ENCODE measurements at regions not wholly inside any gene's neighbourhood (a gene's known extent, or its start where the extent isn't known, plus 50 kb on each side); places are given as distances from the start of the nearest gene placed in this dataset.

GRCh38 chr10:105702211-105702610 is 1061.1 kb downstream of the SORCS3 start:
- H3K9me3 ChIP-seq = no peaks in the 10 kb centered on the region
- H3K4me3 ChIP-seq = no peak overlapping the region
- no peaks in the 10 kb centered on the region for H3K27me3 ChIP-seq
- TF ChIP-seq POLR2A (IDR thresholded peaks at IDR 0.05) (no peak), CTCF (IDR thresholded peaks at IDR 0.05) (no peak), POLR2AphosphoS5 (IDR thresholded peaks at IDR 0.05; ENCODE audit: insufficient read depth in 1 of 2, low read depth in 1 of 2) (no peak)
- H3K36me3 ChIP-seq = no peaks in the 10 kb centered on the region
- intact Hi-C loops (cut with DNase I) = no loop called here
- no peak for DNase-seq (ENCODE audit: extremely low spot score in 2 of 2)
- H3K27ac ChIP-seq = no peak overlapping the region
- H3K4me1 ChIP-seq = no peaks in the 10 kb centered on the region

- H3K36me3 ChIP-seq = no peaks in the 10 kb centered on the region
These were observed 1059.1 kb downstream of the SORCS3 start for GRCh38 chr10:105700218-105700617.

GRCh38 chr10:105699504-105699903 is 1058.4 kb downstream of the SORCS3 start:
- no peaks in the 10 kb centered on the region for H3K36me3 ChIP-seq
- TF ChIP-seq POLR2AphosphoS5 (IDR thresholded peaks at IDR 0.05; ENCODE audit: insufficient read depth in 1 of 2, low read depth in 1 of 2) (no peak), CTCF (IDR thresholded peaks at IDR 0.05) (no peak), POLR2A (IDR thresholded peaks at IDR 0.05) (no peak)
- DNase-seq (ENCODE audit: extremely low spot score in 2 of 2) = no peak
- H3K27me3 ChIP-seq = no peaks in the 10 kb centered on the region
- no peak overlapping the region for H3K4me3 ChIP-seq
- H3K27ac ChIP-seq = no peak overlapping the region
- intact Hi-C loops (cut with DNase I) = no loop called here
- no peaks in the 10 kb centered on the region for H3K9me3 ChIP-seq
- H3K4me1 ChIP-seq = no peaks in the 10 kb centered on the region

More at GRCh38 chr10:105700218-105700617, 1059.1 kb downstream of the SORCS3 start:
- no peaks in the 10 kb centered on the region for H3K9me3 ChIP-seq
- no peaks in the 10 kb centered on the region for H3K4me1 ChIP-seq
- no peak overlapping the region for H3K27ac ChIP-seq
- TF ChIP-seq CTCF (IDR thresholded peaks at IDR 0.05) (no peak), POLR2A (IDR thresholded peaks at IDR 0.05) (no peak), POLR2AphosphoS5 (IDR thresholded peaks at IDR 0.05; ENCODE audit: insufficient read depth in 1 of 2, low read depth in 1 of 2) (no peak)
- no peak overlapping the region for H3K4me3 ChIP-seq
- DNase-seq (ENCODE audit: extremely low spot score in 2 of 2) = no peak
- H3K27me3 ChIP-seq = no peaks in the 10 kb centered on the region
- intact Hi-C loops (cut with DNase I) = no loop called here

- DNase-seq (ENCODE audit: extremely low spot score in 2 of 2) = no peak
- H3K4me3 ChIP-seq = no peak overlapping the region
- no peak overlapping the region for H3K27ac ChIP-seq
- H3K27me3 ChIP-seq = no peaks in the 10 kb centered on the region
- no peaks in the 10 kb centered on the region for H3K9me3 ChIP-seq
- no peaks in the 10 kb centered on the region for H3K4me1 ChIP-seq
- TF ChIP-seq POLR2A (IDR thresholded peaks at IDR 0.05) = no peak
- no peak for TF ChIP-seq POLR2AphosphoS5 (IDR thresholded peaks at IDR 0.05; ENCODE audit: insufficient read depth in 1 of 2, low read depth in 1 of 2)
- TF ChIP-seq CTCF (IDR thresholded peaks at IDR 0.05) = no peak
- intact Hi-C loops (cut with DNase I) = no loop called here
- no peaks in the 10 kb centered on the region for H3K36me3 ChIP-seq
These were observed 1057.5 kb downstream of the SORCS3 start for GRCh38 chr10:105698592-105698991.

- Histone ChIP-seq H3K27ac (no peak overlapping the region), H3K4me3 (no peak overlapping the region), H3K4me1 (no peaks in the 10 kb centered on the region), H3K27me3 (no peaks in the 10 kb centered on the region), H3K36me3 (no peaks in the 10 kb centered on the region), H3K9me3 (no peaks in the 10 kb centered on the region)
- intact Hi-C loops (cut with DNase I) = no loop called here
- TF ChIP-seq POLR2A (IDR thresholded peaks at IDR 0.05) (no peak), CTCF (IDR thresholded peaks at IDR 0.05) (no peak), POLR2AphosphoS5 (IDR thresholded peaks at IDR 0.05; ENCODE audit: insufficient read depth in 1 of 2, low read depth in 1 of 2) (no peak)
- no peak for DNase-seq (ENCODE audit: extremely low spot score in 2 of 2)
These were observed 1056.2 kb downstream of the SORCS3 start for GRCh38 chr10:105697290-105697780.
